Fibroblast of skin of right quadriceps (primary cell): ENCODE measurements at regions not wholly inside any gene's neighbourhood (a gene's known extent, or its start where the extent isn't known, plus 50 kb on each side); places are given as distances from the start of the nearest gene placed in this dataset.
A peak's percentile ranks its signal among the peaks of the same experiment; 100 is the strongest.

Experiments
- DNase-seq: peaks from one replicate; pipeline ENCODE4 v3.0.0-alpha.2; 2013

DNA sequence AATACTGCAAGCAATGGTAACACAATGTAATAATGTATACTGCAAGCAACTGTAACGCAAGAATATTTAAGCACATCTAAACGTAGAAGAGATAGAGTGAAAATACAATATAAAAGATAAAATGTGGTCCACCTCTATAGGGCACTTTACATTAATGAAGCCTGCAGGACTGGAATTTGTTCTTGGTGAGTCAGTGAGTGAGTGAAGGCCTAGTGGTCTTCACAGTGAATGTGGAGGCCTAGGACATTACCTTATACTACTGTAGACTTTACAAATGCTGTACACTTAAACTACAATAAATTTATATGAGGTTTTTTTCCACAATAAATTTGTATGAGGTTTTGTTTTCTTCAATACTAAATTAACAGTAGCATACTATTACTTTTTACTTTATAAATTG lies 287.4 kb upstream of the SNX7 start:
- no peak for DNase-seq

DNA sequence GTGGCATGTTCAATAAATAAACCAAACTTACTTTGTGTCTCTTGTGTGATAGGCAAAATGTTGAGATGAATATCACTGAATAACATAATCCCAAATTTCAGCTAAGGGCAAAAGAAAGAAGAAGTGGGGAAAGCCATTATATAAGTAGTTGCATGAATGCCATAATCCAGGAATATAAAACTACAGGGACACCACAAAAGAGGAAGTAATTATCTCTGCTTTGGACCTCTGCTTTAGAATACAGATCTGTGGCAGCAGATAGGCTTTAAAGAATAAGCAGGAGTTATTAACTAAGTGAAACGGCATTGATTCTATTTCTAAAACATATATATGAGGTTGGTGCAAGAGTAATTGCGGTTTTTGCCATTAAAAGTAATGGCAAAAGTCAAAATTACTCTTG lies 288.5 kb upstream of the SNX7 start:
- no peak for DNase-seq

DNA sequence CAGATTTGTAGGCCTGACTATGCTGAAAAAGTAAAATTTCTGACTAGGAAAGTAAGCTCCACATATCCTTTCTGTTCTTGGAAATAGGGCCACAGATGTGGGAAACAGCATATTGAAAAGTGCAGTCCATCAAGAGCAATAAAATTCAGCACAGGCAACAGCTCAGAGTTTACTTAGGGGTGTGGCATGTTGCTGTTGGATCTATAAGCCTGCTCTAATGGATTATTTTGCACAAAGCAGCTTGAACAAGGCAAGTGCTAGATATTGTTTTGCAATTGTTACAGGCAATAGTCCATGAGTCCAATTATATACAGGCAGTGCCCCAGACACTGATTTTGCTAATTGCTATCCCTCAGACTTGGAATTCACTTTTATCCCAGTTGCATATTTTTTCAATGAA lies 289.8 kb upstream of the SNX7 start:
- no peak for DNase-seq

DNA sequence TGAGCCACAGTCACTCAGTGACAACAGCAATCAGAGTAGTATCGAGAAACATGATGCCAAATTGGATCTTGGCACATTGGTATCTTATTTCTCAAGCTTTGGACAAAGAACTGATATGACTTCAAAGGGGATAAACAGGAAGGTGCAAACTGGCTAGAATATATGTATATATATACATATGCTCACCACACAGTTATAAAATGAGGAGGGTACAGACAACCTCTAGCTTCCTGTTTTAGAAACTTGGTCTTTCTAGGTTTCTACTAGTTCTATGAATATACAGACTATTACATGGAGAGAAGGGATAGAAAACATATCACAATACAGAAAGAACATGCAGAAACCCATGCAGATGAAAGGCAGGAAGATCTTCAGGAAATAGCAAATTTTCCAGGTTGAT lies 292.1 kb upstream of the SNX7 start:
- no peak for DNase-seq

DNA sequence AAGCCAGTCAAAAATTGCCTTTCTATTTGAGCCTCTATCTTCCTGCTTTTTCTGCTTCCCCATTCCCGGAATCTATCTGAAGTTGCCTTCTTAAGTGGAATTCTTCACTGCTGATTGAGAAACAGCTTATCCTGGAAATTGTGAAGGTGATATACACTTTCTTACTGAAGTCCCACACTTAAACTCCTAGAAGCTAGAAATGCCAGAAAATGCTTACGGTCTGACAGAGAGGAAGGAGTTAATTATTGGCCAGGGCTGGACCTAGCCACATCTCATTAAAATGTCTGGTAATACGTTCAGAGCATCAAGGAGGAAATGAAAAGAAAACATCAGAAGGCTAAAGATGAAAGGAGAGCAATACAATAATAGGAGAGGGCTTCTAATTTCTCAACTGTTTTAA lies 292.5 kb upstream of the SNX7 start:
- no peak for DNase-seq

DNA sequence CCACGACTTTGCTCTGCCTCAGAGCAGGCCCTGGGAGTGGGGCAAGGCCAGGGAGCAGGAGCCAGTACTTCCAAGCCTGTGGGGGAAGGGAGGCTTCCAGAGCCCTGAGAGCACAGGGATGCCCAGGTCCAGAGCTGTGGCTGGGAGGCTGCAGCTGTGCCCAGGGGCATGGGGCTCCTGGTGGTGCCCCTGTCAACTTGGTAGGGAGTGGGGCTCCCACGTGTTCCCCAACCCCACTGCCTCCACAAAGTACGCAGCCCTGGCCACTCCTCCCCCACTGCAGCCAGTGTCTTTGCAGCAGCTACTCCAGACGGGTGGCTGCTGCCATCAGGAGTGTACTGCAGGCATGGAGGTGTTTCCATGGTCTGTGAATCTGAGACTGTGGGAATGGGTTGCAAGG lies 294.1 kb upstream of the SNX7 start:
- DNase-seq = no peak

DNA sequence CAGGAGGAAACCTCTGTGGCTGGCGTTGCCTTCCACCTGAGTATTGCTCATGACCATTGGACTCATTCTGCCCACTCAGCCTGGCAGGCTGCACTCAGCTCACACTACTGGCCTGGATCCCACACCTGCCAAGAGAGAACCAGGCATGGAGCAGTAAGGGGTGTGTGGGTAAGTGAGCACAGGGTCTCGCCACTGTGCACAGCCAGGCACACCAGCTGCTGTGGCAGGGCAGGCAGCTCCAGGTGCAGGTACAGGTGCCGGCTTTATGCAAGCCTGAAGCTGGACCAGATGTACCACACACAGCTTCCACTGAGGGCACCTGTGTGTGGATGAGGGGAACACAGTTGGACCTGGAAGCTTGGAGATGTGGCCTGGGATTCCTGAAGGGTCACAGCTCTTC lies 295.2 kb upstream of the SNX7 start:
- DNase-seq = no peak

DNA sequence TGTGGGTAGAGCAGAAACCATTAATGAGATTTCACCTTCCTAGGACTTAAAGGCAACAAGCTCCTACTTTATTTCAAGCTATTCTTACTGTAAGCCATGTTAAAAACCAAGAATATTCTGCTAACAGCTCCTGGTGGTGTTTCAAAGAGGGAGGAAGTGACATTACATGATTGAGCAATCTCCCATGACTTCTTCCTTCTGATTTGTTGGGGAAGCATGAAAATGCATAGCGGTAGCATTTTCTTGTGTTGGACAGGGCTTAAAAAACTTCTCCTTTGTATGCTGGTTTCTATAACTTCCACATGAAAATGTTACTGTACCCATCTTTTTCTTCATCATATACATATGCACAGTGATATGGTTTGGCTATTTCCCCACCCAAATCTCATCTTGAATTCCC lies 297.0 kb upstream of the SNX7 start:
- no peak for DNase-seq

DNA sequence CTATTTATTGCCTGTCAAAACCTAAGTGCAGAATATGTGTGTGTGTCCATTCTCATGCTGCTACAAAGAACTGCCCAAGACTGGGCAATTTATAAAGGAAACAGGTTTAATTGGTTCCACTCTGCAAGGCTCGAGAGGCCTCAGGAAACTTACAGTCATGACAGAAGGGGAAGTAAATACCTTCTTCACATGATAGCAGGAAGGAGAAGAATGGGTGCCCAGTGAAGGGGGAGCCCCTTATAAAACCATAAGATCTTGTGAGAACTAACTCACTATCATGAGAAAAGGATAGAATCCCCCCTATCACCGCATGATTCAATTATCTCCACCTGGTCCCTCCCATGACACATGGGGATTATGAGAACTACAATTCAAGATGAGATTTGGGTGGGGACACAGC lies 300.7 kb upstream of the SNX7 start:
- no peak for DNase-seq

DNA sequence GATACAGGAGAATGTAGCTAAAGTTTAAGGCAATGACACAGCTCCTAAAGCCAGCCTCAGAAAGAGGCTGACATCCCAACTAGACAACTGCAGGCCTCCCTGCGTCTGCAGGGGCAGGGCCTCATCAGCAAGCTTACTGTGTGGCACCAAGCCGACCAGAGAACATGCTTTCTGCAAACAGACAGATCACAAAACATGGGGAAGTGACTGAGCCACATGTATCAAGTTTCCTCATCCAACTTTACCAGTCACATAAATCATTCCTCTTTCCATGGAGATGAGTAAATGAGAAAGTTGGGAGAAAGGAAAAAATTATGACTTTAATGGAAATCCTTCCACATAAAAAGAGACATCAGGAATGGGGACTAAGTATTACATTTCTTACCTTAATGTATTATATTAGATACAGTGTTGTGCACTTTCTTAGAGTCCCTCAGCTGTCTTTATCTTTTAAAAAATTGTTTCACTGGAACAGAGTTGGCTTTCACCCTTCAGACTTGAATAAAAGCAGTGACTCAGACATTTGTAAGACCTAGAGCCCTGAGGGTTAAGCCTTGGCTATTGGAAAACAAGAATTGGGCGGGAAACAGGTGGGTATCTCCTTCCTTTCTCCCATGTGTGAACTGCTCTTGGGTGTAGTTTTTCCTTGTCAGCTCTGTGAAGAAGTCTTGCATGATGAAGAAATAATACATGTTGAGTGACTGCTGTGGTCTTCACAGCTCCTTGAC lies 305.7 kb upstream of the SNX7 start:
- peak; percentile 69 for DNase-seq

DNA sequence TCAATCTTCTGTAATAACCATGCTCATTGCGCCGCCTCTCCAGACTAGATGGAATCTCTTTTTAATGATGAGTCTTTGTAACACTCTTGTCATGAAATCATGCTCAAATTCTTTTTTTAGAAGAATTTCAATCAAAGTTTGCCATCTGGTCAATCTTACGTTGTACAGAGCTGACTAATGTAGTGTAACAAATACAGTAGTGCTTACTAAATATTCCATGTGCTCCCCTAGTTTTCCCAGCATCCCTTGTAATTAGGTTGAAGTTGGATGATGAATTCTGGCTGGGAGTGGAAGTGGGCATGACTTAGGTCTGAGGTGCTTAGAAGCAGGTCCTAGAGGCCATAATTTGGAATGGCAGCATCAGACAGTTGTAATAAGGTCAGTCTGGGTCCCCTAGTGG lies 309.1 kb upstream of the SNX7 start:
- DNase-seq = no peak

DNA sequence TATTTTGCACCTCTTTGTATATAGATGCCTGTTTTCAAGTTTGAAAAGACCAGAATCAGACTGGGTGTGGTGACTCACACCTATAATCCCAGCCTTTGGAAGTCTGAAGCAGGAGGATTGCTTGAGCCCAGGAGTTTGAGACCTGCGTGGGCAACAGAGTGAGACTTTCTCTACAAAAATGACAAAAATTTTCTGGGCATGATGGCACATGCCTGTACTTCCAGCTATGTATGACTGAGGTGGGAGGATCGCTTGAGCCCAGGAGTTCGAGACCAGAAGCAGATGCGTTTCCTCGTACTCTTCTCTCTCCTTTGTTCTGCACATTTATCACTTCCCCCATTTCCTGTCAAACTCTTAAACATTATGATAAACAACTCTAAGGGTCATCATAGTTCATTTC lies 310.0 kb upstream of the SNX7 start:
- no peak for DNase-seq

DNA sequence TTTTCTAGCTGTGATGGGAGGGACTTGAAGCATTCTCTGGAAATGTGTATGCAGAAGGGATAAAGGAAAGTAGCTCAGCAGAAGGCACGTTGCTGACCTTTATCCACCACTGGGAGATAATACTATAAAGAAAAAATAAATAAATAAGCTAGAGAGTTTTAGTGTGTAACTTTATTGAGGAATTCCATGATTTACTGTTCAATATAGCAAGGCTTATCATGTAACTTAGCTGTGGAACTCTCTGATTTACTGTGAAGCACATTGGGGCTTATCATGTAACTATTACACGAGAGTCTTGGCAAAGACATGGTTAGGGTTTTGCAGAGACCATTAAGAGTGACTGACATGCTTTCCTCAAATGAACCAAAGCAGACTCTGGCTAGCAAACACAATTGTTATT lies 316.1 kb upstream of the SNX7 start:
- DNase-seq = no peak

DNA sequence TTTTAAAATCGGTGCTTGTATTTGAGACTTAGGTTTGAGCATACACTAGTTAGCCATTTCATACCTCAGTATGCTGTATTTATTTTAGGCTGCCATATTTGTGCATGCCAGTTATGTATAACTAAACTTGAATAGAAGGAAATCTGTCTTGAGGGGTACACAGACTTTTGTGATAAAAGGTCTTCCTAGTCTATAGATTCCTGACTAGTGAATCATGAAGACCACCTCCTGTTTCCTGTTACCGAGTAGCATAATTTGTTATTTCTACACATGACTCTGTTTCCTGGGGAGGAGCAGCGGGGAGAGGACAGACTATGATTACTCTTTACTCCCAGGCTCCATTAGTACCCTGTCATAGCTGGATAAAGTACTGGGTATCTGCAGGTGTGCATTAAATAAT lies 316.8 kb upstream of the SNX7 start:
- DNase-seq = no peak

DNA sequence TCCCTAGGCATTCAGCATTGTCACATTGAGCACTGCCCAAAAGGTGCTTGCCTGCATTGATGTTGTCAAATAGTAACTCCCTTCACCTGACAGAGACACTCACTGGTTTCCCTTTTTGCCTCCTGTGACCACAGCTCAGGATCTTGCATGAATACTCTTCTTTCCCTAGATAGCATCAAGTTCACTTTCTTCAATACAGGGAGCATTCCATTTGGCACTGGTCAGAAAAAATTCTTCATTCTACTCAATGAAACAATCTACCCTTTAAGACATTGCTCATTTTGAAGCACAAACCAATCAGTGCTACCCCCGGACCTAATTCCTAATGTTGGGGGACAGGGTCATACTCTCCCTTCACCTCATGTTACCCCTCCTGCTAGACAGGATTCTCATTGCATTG lies 319.0 kb upstream of the SNX7 start:
- DNase-seq = peak; percentile 48

DNA sequence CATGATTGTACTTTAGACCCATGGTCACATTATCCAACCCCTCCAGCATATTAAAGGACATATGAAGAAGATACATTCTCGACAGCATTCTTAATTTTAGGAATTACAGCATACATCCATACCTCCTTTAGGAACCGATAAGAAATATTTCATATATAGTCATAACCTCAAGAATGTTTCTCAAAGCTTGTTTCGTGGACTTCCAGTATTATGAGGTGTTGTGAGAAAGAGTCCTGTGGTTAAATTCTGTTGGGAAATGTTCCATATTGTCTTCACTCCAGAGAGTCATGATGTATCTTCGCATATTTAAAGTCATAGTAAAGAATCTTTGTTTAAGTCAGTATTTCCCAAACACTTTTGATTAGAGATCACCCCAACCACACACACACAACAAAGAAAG lies 321.0 kb upstream of the SNX7 start:
- peak; percentile 94 for DNase-seq

DNA sequence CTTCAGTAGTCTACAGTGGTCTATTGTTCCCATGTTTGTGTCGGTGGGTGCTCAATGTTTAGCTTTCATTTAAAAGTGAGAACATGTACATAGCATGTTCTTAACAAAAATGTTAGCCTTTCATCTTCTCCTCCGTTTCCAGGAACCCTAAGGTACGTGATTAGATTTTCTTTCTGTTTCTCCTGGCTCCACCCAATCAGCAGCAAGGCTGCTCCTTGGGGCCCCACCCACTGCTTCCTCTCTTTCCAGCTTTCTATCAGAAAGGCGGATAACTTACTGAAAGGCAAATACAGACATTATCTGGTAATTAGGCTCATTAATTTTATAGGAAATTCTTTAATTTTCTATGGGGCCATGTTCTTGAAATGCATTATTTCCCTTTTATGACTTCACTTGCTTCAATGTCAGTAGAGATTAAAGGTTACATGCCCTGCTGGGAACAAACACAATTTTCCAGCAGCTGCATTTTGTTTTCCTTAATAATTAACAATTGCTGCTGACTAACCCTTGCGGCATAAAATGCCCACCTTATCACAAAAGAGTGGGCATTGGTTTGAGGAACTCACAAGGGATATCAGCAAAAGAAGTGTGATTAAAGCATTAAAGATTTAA lies 324.9 kb upstream of the SNX7 start:
- no peak for DNase-seq

DNA sequence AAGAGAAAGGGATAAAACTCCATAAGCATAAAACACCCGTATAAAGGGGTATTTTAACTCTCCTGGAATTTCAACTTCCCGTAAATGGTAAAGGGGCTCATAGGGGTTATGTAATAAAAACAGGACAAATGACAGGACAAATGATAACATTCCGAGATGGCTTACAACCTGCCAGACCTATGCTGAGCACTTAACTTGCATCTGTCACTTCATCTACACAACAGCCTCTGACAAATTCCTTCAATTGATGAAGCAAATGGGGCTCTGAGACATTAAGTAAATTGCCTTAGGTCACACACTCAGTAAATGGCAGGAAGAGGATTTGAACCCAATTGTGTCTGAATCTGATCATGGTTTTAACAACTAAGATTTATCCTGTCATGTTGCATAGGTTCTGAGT lies 327.6 kb upstream of the SNX7 start:
- DNase-seq = no peak

DNA sequence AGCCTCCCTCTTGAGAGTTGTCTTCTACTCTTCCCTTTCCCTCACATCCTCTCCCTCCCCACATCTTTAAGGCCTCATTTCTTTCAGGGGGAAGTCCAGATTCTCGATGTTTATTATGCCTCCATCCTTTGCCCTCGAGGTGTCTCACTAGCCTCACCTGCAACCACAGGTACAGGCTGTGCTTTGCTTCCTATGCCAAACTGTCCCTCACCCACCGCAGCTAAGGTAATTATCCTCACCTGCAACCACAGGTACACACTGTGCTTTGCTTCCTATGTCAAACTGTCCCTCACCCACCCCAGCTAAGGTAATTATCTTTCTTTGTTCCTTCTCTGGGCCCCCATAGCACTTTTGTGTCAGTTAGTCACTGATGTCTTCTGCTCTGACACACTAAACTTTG lies 328.1 kb upstream of the SNX7 start:
- DNase-seq = no peak

DNA sequence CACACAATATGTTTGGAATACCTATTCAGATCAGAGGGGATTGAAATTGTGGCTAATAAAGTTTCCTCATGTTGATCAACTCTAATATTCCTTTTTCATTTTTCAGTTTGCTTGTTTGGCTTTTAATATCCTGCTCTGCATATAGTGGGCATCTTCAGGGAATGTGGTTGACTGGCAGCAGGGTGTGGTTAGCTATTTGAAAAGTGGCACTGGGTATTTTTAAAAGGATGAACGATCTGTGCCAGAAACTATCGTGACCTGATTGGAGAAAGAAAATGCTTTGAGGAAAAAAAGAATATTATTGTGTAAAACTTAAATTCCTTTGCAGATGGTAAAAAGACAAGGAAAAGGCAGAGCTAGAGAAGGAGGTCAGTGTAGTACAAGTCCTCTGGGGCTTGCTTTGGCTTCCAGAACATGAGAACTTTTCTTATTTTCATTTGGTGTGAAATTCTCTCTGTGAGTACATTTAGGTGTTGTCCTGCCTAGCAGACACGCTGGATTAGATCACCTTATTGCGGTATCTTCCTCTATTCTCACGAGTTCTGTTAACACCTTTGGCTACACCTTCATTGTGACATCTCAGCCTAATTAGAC lies 329.7 kb upstream of the SNX7 start:
- no peak for DNase-seq

DNA sequence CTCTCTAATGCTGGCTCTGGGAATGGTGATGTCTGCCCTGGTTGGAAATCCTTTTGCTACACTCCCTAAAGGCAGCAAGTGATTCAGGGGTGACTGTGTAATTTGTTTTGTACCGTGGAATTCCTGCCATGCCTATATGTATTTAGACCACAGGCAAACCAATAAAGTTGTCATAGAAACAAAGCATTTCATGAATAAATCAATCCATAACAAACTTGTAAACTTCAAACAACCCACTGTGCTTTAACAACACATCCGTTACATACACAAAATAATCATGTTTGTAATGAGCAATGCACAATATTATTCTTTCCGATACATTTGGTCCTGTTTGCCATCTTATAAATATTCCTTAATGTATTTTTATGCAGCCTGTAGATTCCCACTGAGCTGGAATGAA lies 330.3 kb upstream of the SNX7 start:
- peak; percentile 75 for DNase-seq

DNA sequence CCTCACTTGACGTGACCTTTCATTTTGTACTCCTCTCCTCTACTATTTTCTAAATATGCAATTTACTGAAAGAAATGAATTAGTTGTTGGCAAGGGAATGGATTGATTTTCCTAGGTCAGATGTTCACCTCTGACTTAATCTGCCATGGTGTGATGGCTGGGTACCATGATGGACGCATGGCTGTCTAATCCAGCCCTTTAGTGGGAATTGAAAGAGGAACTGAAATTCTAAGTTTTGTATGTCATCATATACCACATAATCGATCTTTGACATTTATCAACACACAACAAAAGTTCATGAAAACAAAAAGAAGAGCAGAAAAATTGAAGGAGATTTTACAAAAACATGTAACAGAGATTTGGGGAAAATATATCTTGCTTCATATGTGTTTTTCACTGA lies 331.3 kb upstream of the SNX7 start:
- no peak for DNase-seq

DNA sequence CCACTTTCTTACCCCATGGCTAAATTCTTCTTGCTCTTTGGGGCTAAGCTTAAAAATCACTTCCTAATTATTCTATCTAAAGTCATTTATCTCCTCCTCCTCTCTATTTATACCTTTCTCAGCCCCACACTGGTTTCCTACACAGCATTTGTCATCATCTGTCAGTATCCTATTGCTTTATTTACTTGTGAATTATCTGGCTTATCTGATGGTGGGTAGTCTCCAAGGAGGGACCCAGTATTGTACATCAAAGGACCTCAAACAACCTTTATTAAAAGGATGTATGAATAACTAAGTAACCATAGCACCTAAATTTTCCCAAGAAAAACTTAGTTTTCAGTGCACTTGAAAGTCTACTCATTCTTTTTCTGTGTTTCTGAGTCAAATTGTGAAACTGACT lies 332.7 kb upstream of the SNX7 start:
- no peak for DNase-seq

DNA sequence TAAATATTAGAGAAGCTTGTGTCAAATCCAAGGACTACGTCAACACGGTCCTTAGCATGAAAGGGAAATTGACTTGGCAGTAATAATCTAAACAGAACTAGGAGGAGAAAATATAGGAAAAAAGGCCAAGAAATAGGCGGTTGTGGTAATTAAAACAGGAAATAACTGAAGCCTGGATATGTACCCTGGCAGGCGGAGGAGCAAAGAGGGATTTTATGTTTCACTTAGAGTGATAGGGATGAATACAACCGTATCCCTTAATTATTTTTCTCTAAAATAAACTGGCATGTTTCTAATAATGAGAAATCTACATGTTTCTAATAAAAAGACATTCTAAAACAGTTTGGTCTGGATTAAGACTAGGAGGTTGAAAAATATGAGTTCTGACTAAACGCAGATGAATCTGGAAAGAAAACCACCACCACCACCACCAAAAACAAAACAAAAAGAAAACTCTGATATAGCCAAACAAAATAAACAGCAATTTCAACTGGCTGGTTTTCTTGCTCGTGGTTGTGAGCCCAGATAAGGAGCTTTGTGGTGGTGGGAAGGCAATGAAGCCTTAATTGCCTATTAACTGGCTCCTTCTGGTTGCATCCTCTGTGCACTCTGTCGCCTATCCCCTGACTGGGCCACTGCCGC lies 334.2 kb upstream of the SNX7 start:
- peak; percentile 80 for DNase-seq
